Karpas-422 (cell line): ENCODE measurements at regions not wholly inside any gene's neighbourhood (a gene's known extent, or its start where the extent isn't known, plus 50 kb on each side); places are given as distances from the start of the nearest gene placed in this dataset.
"Not testable (repeated sequence)": the region's sequence is repeated elsewhere in the genome, so short reads cannot be mapped to it uniquely, and the experiment has no call there.

Experiments
- DNase-seq: peaks from one replicate; pipeline ENCODE4 v3.0.0-alpha.2; 2015
- H2AFZ ChIP-seq: fragments of 200-600 bp; sonication (generic); 2 replicates; pipeline ENCODE4 v1.6.1; 2014; ENCODE audit warnings: antibody characterized with exemption, low read length, mixed read lengths
- H3K27ac ChIP-seq: fragments of 200-600 bp; sonication (generic); 2 replicates; pipeline ENCODE4 v1.5.1; 2014; ENCODE audit warnings: mild to moderate bottlenecking, low read length, moderate library complexity
- H3K27me3 ChIP-seq: fragments of 200-600 bp; sonication (generic); 2 replicates; pipeline ENCODE4 v1.6.1; 2014; ENCODE audit warnings: low read length, mixed read lengths
- H3K36me3 ChIP-seq: fragments of 200-600 bp; sonication (generic); 2 replicates; pipeline ENCODE4 v1.6.1; 2014; ENCODE audit warnings: low read length, mixed read lengths; ENCODE audit not compliant: insufficient read depth
- H3K4me1 ChIP-seq: fragments of 200-600 bp; sonication (generic); 2 replicates; pipeline ENCODE4 v1.6.1; 2014; ENCODE audit warnings: mild to moderate bottlenecking, low read length, mixed read lengths
- H3K4me2 ChIP-seq: fragments of 200-600 bp; sonication (generic); 2 replicates; pipeline ENCODE4 v1.6.1; 2014; ENCODE audit warnings: low read length, low read depth, mild to moderate bottlenecking; ENCODE audit not compliant: poor library complexity, severe bottlenecking
- H3K4me3 ChIP-seq: fragments of 200-600 bp; sonication (generic); 2 replicates; pipeline ENCODE4 v1.5.1; 2014; ENCODE audit warnings: mild to moderate bottlenecking, antibody characterized with exemption, low read length, mixed read lengths
- H3K79me2 ChIP-seq: fragments of 200-600 bp; sonication (generic); 2 replicates; pipeline ENCODE4 v1.6.1; 2014; ENCODE audit warnings: mild to moderate bottlenecking, low read length, mixed read lengths
- H3K9ac ChIP-seq: fragments of 200-600 bp; sonication (generic); 2 replicates; pipeline ENCODE4 v1.6.0; 2014; ENCODE audit warnings: low read length
- H3K9me2 ChIP-seq: fragments of 200-600 bp; sonication (generic), shearing (Covaris generic); replicated peaks from 2 replicates; pipeline ENCODE4 v1.6.0; 2014; ENCODE audit warnings: mild to moderate bottlenecking, low read length, moderate library complexity; ENCODE audit not compliant: insufficient read depth
- H3K9me3 ChIP-seq: fragments of 300-700, 200-600 bp; sonication (generic); 2 replicates; pipeline ENCODE4 v1.6.1; 2014; ENCODE audit warnings: low read length, mixed read lengths
- H4K20me1 ChIP-seq: fragments of 200-600 bp; sonication (generic); 2 replicates; pipeline ENCODE4 v1.6.1; 2014; ENCODE audit warnings: mild to moderate bottlenecking, antibody characterized with exemption, low read length, low read depth; ENCODE audit not compliant: insufficient read depth

GRCh38 chr2:180695586-180696401, 284.6 kb upstream of the UBE2E3 start:
- peak overlapping the region; percentile 31 for H3K4me2 ChIP-seq
- no peak overlapping the region for H2AFZ ChIP-seq
- DNase-seq: no peak
- H3K9me2 ChIP-seq: no peaks in the 10 kb centered on the region
- H3K27ac ChIP-seq: no peak overlapping the region
- H3K79me2 ChIP-seq: no peaks in the 10 kb centered on the region
- no peaks in the 10 kb centered on the region for H3K9me3 ChIP-seq
- H3K36me3 ChIP-seq: no peaks in the 10 kb centered on the region
- no peak overlapping the region for H3K9ac ChIP-seq
- no peaks in the 10 kb centered on the region for H4K20me1 ChIP-seq
- H3K4me3 ChIP-seq: peak overlapping the region; percentile 21; the same call in 1 of the 2 replicates
- no peaks in the 10 kb centered on the region for H3K27me3 ChIP-seq
- H3K4me1 ChIP-seq: peaks cover 8% of the 10 kb centered on the region; the same call in 1 of the 2 replicates

GRCh38 chr2:180694445-180695421, 285.7 kb upstream of the UBE2E3 start:
- Histone ChIP-seq H3K27ac (no peak overlapping the region), H3K79me2 (no peaks in the 10 kb centered on the region), H3K27me3 (no peaks in the 10 kb centered on the region), H3K4me3 (peak overlapping the region; percentile 21; the same call in 1 of the 2 replicates), H3K4me2 (peak overlapping the region; percentile 31), H3K4me1 (peaks cover 8% of the 10 kb centered on the region; the same call in 1 of the 2 replicates), H2AFZ (peak overlapping the region; percentile 10; the same call in 1 of the 2 replicates), H3K9me3 (no peaks in the 10 kb centered on the region), H3K9ac (peak overlapping the region; percentile 27; the same call in 1 of the 2 replicates), H3K36me3 (no peaks in the 10 kb centered on the region), H4K20me1 (no peaks in the 10 kb centered on the region), H3K9me2 (no peaks in the 10 kb centered on the region)
- no peak for DNase-seq

- H3K36me3 ChIP-seq: no peaks in the 10 kb centered on the region
- no peaks in the 10 kb centered on the region for H3K27me3 ChIP-seq
- H3K79me2 ChIP-seq: no peaks in the 10 kb centered on the region
- no peaks in the 10 kb centered on the region for H3K9me3 ChIP-seq
- H3K27ac ChIP-seq: no peak overlapping the region
- H2AFZ ChIP-seq: no peak overlapping the region
- no peaks in the 10 kb centered on the region for H4K20me1 ChIP-seq
- H3K4me1 ChIP-seq: 0 out of 2 replicates have a peak, but pooled peaks cover 8% of the 10 kb centered on the region
- no peaks in the 10 kb centered on the region for H3K9me2 ChIP-seq
- H3K9ac ChIP-seq: no peak overlapping the region
- no peak for DNase-seq
- H3K4me3 ChIP-seq: no peak overlapping the region
- H3K4me2 ChIP-seq: no peak overlapping the region
These were observed 288.1 kb upstream of the UBE2E3 start for GRCh38 chr2:180692322-180692721.

GRCh38 chr2:180691855-180692223, 288.6 kb upstream of the UBE2E3 start:
- H3K27ac ChIP-seq, H3K4me2 ChIP-seq, DNase-seq, H3K4me1 ChIP-seq, H3K4me3 ChIP-seq, H3K9ac ChIP-seq, H3K9me3 ChIP-seq, H4K20me1 ChIP-seq, H2AFZ ChIP-seq, H3K36me3 ChIP-seq, H3K79me2 ChIP-seq, H3K9me2 ChIP-seq, H3K27me3 ChIP-seq: not testable (repeated sequence)

GRCh38 chr2:180691186-180691854, 289.1 kb upstream of the UBE2E3 start:
- not testable (repeated sequence) for H3K4me1 ChIP-seq, H3K27ac ChIP-seq, H3K27me3 ChIP-seq

GRCh38 chr2:180690611-180691010, 289.8 kb upstream of the UBE2E3 start:
- Histone ChIP-seq H3K4me2 (no peak overlapping the region), H3K4me1 (0 out of 2 replicates have a peak, but pooled peaks cover 8% of the 10 kb centered on the region), H3K27me3 (no peaks in the 10 kb centered on the region), H3K79me2 (no peaks in the 10 kb centered on the region), H3K27ac (no peak overlapping the region), H2AFZ (no peak overlapping the region), H3K36me3 (no peaks in the 10 kb centered on the region), H3K9ac (no peak overlapping the region), H3K4me3 (no peak overlapping the region), H3K9me3 (no peaks in the 10 kb centered on the region), H3K9me2 (no peaks in the 10 kb centered on the region), H4K20me1 (no peaks in the 10 kb centered on the region)
- DNase-seq: no peak

More at GRCh38 chr2:180691186-180691854, 289.1 kb upstream of the UBE2E3 start:
- H3K9ac ChIP-seq, H3K4me3 ChIP-seq, H3K9me3 ChIP-seq, H3K9me2 ChIP-seq, H4K20me1 ChIP-seq, H3K36me3 ChIP-seq, DNase-seq, H3K4me2 ChIP-seq, H3K79me2 ChIP-seq, H2AFZ ChIP-seq: not testable (repeated sequence)

- H3K9ac ChIP-seq: no peak overlapping the region
- no peak overlapping the region for H3K4me3 ChIP-seq
- no peaks in the 10 kb centered on the region for H4K20me1 ChIP-seq
- H3K4me2 ChIP-seq: no peak overlapping the region
- H2AFZ ChIP-seq: no peak overlapping the region
- H3K79me2 ChIP-seq: no peaks in the 10 kb centered on the region
- DNase-seq: no peak
- H3K9me3 ChIP-seq: no peaks in the 10 kb centered on the region
- H3K4me1 ChIP-seq: no peaks in the 10 kb centered on the region
- H3K27me3 ChIP-seq: 0 out of 2 replicates have a peak, but pooled peaks cover 2% of the 10 kb centered on the region
- no peaks in the 10 kb centered on the region for H3K9me2 ChIP-seq
- no peaks in the 10 kb centered on the region for H3K36me3 ChIP-seq
- H3K27ac ChIP-seq: no peak overlapping the region
These were observed 297.5 kb upstream of the UBE2E3 start for GRCh38 chr2:180682871-180683270.
